ENCODE measurements at regions not wholly inside any gene's neighbourhood (a gene's known extent, or its start where the extent isn't known, plus 50 kb on each side); places are given as distances from the start of the nearest gene placed in this dataset.
A peak's percentile ranks its signal among the peaks of the same experiment; 100 is the strongest.

DNA sequence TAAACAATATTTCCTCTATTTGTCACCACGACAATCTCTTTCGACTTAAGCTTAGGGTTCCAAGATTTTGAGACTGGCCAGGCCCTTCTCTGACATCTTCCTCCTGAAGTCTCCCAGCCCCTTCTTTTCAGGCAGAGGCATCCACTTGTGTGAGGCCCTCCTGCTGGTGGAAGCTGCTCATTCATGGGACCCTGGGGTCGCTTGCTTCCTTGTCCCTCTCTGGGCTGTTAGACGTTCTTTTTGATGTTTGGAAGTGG lies 188.2 kb upstream of the APCDD1 start:
- FAIRE-seq = no peak

DNA sequence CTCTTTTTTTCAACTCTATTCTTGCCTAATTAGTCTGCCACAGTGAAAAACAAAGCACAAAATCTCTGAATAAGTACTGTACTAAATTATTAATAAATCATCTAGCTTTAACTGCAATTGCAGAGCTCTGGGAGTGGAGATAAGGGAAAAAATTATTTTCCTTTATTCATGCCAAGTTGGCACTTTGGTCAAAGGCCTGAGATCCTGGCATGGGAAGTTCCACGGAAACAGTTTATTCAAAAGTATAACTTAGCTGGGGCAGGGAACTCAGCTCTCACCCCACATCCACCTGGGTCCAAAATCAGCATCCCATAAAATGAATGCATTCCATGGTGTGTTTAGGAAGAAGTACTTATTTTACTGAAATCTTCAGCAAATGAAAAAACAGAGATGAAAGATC lies 185.2 kb upstream of the APCDD1 start:
- no peak for DNase-seq (ENCODE audit: low spot score)
- no peak for FAIRE-seq

More for the DNA sequence above, 188.2 kb upstream of the APCDD1 start:
- DNase-seq (ENCODE audit: low spot score) = no peak

DNA sequence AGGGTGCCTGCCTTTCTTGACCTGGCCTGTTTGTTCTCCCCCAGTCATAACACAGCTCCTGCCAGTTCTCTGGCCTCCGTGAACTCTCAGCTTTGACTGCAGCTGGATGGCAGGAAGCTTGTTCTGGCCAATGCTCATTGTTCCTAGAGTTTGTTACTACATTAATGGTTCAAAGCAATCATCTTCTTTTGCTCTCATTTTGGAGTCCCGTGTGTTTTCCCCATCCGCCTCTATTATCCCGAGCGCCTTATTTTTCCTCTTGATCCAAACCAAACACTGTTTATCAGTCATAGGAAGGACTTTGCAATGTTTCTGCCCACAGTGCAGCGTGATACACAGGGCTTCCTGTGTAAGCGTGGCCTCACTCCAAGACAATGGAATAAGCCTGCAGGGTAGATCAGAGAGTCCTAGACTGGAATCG lies 184.3 kb upstream of the APCDD1 start:
- no peak for DNase-seq (ENCODE audit: low spot score)
- no peak for FAIRE-seq

DNA sequence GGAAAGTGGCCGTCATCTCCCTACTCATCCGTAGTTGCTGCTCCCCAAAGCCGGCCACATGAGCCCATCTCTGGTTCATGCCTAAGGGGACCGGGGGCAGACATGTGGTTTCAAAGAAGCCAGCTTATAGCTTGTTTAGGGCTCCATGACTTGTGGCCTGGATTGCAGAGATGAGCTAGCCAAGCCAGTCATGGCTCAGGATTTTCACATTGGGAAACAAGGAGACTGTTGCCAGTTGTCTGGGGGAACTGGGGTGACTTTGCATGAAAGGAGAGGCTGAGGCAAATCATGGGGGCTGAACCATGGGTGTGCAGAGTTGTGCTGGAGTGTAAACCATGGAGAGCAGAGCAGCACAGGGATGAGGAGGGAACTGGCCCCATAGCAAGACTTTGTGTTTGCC lies 183.0 kb upstream of the APCDD1 start:
- no peak for FAIRE-seq
- no peak for DNase-seq (ENCODE audit: low spot score)

DNA sequence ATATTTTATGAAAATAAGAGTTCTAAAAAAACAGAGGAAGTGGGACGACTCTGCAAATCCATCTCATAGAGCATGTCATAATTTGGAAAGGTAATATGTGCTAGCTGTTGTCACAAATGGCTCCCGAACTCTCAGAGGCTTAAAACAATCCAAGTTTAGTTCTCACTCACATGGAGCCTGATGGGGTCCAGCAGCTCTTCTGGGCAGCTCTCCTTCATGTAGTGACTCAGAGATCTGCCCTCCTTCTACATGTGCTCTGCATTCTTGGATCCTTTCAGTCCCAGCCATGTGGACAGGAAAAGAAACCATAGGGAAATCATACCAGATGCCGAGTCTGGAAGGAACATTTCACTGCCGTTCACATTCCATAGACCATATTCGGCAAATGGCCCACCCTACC lies 180.1 kb upstream of the APCDD1 start:
- DNase-seq (ENCODE audit: low spot score) (no peak), FAIRE-seq (no peak)

DNA sequence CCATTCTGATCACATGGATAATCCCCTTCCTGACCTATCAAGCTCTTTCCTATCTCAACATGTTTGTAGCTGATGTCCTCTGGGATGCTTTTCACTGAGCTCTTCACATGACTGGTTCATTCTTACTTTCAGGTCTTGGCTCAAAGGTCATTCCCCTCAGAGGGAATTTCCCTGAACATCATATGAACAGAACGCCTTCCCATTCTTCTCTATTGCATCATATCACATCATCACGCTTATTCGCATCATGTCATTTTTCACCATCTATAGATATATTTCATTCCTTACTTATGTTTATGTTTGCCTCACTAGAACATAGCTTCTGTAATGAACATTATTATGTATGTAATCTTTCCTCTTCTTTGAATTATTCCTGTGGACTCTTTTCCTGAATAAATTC lies 178.9 kb upstream of the APCDD1 start:
- DNase-seq (ENCODE audit: low spot score) (no peak), FAIRE-seq (no peak)

DNA sequence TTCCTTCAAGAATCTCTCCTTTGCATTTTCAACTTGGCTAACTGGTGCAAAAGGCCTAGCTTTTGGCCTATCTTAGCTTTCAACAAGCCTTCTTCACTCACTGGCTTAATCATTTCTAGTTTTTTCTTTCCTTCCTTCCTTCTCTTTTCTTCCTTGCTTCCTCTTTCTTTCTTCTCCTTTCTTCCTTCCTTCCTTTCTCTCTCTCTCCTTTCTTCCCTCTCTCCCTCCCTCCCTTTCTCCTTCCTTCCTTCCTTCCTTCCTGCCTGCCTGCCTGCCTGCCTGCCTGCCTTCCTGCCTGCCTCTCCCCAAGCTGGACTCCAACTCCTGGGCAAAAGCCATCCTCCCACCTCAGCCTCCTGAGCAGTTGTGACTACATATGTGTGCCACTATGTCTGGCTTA lies 176.2 kb upstream of the APCDD1 start:
- FAIRE-seq = no peak

DNA sequence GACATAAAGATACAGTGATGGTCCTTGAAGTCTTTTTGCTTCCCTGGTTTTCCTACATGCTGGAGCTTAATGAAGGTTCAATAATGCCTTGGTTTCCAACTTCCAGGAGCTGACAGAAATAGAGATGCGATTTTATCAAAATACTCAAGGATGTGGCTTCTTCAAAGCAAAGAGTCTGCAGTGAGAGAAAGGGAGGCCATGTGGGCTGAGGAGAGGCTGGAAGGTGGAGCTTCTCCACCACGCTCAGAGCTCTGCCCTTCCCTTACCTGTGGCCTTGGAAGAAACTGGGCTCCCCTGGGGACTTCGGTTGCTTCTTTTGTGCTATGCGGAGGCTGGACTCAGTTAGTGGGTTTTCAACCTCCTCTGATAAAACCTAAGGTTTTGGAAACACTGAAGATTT lies 175.0 kb upstream of the APCDD1 start:
- FAIRE-seq (no peak), DNase-seq (ENCODE audit: low spot score) (no peak)

More for the DNA sequence above, 176.2 kb upstream of the APCDD1 start:
- DNase-seq (ENCODE audit: low spot score) = no peak

DNA sequence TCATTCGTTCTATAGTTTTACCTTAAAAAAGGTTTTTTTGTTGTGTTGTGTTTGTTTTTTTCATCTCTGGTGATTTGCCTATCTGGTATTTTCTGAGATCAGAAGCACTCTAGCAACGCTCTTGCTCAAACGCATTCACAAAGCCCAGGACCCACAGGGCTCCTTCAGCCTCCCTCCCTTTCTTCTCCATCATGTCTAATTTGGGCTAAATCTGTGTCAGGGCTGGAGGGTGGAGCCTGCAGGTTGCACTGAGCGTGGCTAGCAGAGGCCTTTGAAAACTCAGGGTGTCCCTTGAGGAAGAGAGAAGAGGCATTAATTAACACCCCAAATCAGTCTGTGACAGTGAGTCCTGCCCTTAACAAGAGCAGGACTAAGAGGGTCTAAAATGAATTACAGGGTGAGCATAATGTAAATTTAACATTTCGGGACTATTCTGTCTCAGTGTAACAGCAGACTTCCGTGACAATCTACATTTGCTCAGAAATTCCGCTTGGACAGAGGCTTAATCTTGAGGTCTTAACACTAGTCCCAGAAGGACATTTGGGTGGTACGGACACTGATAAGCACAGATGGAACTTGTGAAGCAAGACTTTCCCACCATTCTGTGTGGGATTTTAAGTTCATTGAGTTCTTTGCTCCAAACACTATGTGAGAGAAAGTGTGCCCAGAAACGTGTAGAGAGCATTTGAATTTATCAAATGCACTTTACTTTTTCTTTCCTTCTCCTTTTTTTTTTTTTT lies 174.4 kb upstream of the APCDD1 start:
- FAIRE-seq = peak; percentile 59
- no peak for DNase-seq (ENCODE audit: low spot score)

DNA sequence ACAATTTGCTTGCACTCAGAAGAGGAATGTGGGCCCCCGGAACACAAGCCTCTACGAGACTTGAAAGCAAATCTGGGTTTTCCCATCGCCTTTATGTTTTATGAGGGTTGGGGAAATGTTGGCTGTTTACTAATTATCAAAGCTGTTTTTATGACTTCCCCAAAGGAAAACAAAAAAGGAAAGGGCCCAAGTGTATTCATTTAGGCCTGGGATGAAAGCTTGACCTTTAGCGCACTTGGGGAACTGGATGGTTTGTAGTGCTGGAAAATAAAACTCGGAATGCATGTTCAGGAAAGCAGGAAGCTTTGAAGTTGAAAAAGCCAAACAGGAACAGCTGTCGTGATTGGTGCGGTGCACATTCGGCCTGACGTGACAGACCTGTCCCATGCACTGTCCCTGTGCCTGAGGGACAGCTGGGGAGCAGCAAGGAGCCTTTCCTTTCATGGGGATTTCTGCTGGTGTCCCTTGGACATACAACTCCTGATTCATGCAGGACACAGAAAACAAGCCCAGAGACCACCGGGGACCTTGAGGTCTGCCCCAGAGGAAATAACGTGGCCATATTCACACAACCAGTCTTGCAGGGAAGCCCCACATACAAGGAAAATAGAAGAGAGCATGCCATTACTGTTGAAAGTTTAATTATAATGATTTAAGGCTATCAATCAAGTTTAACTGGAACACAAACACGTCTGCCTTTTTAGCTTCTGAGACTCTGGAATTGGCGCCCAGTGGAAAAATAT lies 169.7 kb upstream of the APCDD1 start:
- DNase-seq (ENCODE audit: low spot score) (no peak), FAIRE-seq (no peak)

DNA sequence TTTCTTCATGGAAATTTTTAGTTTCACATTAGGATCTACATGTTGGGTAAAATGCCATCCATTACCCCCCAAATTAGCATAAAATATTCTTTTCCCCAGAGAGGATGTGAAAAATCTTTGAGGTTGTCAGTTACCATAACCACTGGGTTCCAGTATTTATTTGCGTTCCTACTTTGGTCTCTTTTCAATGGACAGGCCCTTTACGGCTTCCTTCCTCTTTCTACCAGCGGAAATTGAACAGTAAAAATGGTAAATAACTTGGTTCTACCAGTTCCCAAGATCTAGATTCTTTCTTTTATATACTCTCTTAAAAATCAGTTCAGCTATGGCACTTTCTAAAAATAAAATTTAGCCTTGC lies 169.2 kb upstream of the APCDD1 start:
- FAIRE-seq = no peak
- no peak for DNase-seq (ENCODE audit: low spot score)

DNA sequence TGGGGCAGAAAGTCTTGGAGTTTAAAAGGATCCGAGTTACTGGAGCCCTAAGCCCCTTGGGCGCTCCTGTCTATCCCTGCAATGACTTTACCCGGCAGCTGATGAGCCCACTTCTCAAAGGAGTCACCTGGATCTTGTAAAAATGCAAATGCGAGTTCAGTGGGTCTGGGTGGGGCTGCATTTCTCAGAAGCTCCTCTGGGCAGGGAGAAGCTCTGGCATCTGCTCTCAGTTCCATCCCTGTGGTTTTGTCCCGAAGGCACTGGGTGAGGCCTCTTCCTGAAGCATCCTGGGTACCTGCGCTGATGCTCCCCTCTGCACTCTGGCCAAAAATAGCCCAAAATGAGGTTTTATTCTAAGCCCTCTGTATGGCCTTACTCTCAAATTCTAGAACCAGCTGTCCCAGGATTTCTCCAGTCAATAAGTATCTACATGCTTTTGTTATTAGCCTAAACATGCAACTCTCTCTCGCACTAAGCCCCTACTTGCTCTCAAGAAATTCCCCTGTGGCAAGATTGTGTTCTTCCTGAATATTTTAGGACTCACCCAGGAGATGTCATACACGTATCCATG lies 167.8 kb upstream of the APCDD1 start:
- DNase-seq (ENCODE audit: low spot score) = no peak

DNA sequence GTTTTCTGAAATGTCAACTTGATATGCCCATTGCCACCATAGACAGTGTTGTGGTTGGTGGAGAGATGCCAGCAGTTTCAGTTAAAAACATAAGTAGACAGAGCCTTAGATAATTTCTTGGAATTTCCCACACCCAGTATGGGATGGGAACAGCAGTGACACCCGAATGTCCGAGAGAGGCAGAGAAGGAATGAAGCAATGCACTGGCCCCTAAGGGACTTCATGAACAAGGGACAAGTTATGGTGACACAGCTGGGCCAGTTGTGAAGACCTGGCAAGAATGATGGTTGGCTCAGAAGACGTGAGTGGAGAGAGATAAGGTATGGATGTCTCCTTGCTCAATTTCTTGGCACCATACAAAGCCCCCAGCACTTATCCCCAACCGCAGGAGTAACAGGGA lies 165.2 kb upstream of the APCDD1 start:
- DNase-seq (ENCODE audit: low spot score) (no peak), FAIRE-seq (no peak)

More for the DNA sequence above, 167.8 kb upstream of the APCDD1 start:
- FAIRE-seq = no peak

DNA sequence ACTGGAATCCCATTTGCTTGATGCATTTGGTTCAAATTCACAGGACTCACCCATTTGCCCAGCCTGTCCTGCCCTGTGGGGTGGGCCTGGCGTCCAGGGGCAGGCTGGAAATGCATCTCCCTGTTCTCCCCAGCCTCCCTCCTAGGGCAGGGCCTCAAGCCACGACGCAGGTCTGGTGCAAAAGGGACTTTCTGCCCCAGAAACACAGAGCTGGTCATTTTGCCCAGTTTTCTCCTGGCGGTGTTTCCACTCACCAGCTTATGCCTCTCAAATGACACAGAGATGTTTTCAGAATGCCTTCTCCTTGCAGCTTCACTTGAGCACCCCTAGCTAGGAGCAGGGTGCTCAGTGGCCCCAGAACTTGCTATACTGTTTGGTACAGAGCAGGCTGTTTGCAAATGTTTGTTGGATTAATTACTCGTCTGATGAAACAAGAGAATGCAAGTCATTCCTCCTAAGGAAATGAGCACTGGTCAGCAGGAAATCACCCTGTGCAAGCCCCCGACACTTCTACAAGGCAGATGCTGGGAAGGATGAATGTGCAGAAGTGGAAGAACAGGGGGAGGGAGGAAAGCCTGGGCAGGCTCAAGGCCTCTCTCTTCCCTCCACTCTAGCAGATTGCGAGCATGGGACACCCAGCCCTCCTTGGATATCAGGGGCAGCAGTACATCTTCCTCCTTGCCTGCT lies 164.3 kb upstream of the APCDD1 start:
- no peak for FAIRE-seq
- no peak for DNase-seq (ENCODE audit: low spot score)

DNA sequence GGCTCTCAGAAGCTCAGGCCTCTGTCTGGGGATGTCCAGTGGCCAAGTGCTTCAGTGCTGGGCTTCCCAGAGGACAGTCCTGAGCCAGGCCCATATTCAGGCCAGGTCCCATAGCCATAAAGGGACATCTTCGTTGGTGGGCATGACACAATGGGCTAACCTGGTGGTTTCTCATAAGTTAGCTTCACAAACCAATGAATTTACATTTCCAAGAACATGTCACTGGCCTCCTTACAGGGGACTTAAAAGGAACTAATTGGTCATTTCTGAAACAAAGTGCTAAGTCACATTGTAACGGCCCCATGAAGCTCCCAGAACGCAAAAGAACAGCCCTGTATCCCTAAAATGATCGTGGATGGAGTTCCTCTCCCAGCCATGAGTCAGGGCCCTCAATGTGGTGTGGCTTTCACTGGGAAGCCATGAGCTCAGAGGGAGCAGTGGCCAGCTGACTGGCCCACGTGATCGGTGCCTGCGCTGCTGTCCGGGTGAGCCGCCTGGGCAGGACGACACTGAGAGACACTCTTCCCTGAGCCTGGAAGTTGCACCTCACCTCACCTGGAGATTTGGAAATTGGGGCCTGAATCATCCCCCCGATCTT lies 163.7 kb upstream of the APCDD1 start:
- FAIRE-seq (peak; percentile 82), DNase-seq (ENCODE audit: low spot score) (no peak)

DNA sequence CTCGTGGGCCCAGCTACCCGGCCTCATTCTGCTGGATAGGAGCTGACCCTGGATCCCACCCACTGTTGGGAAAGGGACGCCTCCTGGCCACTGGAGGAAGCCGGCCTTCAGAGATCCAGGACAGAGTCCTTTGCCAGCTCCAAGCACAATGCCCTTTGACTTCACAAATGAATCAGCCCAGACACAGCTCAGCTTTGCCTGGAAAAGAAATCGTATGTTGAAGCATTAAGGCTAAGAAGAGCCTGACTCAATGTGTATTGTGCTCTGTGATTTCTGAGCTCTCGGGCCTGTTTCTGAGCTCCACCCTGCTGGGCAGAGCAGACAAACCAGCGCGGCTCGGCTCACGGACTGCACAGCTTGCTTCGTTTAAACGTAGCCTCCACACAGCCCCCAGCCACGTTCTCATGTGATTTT lies 162.9 kb upstream of the APCDD1 start:
- DNase-seq (ENCODE audit: low spot score) = no peak
- no peak for FAIRE-seq

DNA sequence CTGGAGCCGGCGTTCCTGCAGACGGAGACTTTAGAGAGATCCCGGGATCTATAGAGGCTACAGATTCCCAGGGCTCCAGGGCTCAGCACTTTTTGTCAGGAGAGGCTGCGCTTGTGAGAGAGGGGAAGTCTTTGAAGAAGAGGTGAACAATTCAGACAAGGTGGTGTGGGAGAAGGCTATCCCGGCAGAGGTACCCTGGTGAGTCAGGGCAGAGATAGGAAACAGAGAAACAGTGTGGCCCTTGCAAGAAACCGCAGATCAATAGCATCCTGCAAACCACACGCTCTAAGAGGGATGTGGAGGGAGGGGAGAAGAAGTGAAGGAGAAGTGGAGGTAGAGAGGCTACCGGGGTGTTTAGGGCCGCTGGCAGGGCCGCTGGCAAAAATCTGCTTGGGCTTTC lies 160.5 kb upstream of the APCDD1 start:
- DNase-seq (ENCODE audit: low spot score) (no peak), FAIRE-seq (no peak)

DNA sequence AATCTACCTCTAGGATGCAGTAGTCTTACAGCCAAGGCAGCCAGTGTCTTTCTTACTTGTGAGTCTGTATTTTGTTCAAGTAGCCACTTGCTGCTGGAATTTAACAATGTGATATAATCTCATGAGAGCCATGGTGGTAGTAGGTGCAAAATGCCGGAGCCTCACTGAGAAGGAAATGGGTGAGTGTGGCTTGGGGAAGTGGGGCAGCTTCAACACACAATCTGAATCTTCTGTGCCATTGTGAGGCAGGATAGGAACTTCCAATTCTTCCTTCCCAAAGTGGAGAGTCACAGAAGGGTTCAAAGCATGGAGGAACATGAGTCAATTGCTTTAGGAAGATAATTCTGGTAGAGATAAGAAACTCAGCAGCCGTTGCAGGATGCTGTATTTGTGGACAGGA lies 158.7 kb upstream of the APCDD1 start:
- DNase-seq (ENCODE audit: low spot score) = no peak

DNA sequence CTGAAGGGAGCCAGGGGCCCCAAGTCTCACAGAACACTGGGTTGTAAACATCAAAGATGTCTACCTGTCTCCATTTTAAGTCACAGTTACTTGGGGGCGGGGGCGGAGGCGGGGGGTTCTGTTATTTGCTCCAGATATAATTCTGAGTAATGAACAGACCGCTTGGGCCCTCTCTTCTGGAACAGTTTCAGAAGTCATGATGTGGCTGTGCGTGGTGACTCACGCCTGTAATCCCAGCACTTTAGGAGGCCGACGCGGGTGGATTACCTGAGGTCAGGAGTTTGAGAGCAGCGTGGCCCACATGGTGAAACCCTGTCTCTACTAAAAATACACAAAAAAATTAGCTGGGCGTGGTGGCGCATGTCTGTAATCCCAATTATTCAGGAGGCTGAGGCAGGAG lies 157.9 kb upstream of the APCDD1 start:
- FAIRE-seq = peak; percentile 56
- no peak for DNase-seq (ENCODE audit: low spot score)

More for the DNA sequence above, 158.7 kb upstream of the APCDD1 start:
- FAIRE-seq = no peak

DNA sequence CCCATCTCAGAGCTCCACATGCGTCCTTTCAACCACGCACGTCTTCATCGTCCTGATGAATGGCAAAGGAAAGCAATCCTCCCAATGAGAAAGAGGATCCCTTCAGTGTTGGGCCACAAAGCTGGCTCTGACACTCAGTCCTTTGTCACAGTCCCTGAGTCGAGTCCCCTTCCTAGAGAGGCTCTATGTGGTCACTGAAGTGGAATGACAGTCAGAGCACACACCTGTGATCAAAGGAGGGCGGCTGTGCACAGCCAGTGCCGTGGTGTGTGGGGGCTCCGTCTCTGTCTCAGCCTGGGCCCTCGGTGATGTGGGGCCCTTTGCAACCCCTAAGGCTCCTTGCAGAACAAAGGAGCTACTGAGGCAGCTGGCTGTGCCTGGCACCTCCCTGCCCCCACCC lies 157.3 kb upstream of the APCDD1 start:
- DNase-seq (ENCODE audit: low spot score) (no peak), FAIRE-seq (no peak)

DNA sequence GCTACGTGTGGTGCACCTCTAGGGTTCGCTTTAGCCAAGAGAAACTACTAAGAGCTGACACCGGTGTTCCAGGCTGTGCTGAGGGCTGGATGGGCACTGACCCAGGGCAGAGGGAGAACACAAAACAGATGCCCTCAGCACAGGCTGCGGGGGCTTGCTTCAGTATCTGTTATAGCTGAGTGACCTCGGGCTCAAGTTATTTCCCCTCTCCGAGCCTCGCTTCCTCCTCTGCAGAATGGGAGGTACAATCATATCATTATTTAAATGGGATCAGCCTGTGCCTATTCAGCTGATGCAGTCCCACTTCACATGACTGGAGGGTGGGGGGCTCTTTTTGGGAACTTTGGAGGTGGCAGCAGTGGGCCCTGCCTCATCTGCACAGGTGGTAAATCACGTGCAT lies 156.1 kb upstream of the APCDD1 start:
- DNase-seq (ENCODE audit: low spot score) (no peak), FAIRE-seq (no peak)

DNA sequence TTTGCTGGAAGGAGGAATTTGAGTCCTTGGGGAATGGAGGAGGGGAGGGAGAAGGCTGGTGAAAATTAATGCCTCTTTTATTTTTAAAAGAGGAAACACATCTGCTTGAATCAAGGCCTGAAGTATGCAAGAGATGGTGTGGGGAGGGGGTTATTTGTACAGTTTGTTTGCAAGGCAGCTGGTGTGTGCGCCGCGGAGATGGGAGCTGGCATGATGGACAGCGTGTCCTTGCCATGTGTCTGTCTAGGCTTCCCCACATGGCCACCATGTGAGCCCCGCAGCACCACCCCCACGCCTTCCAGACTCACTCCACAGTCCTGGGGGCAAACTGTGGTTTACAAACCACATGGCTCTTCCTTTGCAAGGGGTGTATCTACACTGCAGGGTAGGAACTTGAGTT lies 154.8 kb upstream of the APCDD1 start:
- DNase-seq (ENCODE audit: low spot score) (no peak), FAIRE-seq (peak; percentile 5)

Measured in urothelium cell line (cell line).